Panc1 (cell line): ENCODE measurements at regions not wholly inside any gene's neighbourhood (a gene's known extent, or its start where the extent isn't known, plus 50 kb on each side); places are given as distances from the start of the nearest gene placed in this dataset.

Experiments used
- CTCF ChIP-seq: fragments of 450-650 bp; IDR thresholded peaks from 2 replicates; pipeline ENCODE4 v1.5.1; 2017; ENCODE audit warnings: mild to moderate bottlenecking
- TF ChIP-seq, protein P1 (sequence below), 2 experiments: IDR thresholded peaks; 2 replicates each; pipeline ENCODE4 v1.6.1; 2011 to 2012; ENCODE audit warnings: low read depth in 2 of 2, control low read depth in 1 of 2, low read length in 1 of 2, mild to moderate bottlenecking in 1 of 2, moderate library complexity in 1 of 2; ENCODE audit not compliant: insufficient read depth in 1 of 2

DNA sequence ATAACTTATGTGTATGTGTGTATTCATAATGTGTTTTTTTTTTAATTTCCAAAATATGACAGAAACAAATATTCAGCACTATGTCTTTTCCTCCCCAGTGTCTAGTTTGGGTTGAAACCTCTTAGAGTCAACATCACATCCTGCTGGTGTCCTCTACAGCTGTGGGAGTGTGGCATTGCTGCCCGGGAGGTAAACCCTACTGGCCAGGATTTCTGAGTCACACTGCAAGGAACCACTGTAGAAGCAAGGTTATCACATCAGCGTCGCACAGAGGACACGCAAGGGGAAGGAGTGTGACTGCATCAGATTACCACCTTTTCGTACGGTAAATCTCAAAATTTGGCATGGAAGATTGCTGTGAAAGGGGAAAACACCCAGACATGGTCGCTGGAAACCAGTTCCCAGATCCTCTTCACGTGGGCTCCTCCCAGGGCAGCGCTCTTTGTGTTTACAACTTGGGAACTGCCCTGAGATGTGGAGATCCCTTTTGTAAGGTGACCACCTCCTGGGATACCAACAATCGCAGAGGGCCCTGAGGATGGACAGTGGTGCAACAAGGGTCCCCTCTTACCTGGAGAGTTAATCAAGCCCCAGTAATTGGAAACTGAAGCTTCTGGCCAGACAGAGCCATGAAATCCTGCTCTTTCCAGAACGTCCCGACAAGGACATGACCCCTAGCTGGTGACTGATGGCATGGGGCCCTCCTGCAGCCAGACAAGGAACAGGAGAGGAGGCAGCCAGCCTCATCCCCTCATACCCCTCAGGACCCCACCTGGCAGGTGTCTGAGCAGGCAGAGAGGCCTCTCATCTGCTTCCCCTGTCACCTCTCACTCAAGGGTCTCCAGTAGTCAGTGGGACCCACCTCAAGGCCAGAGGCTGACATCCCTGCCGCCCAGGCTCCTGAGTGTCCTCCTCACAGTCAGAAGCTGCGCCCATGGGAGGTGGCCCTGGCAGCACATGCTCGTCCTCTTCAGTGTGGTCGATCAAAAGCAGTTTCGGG, 194.7 kb downstream of the MED10 start:
- no peak for TF ChIP-seq CTCF
- TF ChIP-seq, protein P1, sequence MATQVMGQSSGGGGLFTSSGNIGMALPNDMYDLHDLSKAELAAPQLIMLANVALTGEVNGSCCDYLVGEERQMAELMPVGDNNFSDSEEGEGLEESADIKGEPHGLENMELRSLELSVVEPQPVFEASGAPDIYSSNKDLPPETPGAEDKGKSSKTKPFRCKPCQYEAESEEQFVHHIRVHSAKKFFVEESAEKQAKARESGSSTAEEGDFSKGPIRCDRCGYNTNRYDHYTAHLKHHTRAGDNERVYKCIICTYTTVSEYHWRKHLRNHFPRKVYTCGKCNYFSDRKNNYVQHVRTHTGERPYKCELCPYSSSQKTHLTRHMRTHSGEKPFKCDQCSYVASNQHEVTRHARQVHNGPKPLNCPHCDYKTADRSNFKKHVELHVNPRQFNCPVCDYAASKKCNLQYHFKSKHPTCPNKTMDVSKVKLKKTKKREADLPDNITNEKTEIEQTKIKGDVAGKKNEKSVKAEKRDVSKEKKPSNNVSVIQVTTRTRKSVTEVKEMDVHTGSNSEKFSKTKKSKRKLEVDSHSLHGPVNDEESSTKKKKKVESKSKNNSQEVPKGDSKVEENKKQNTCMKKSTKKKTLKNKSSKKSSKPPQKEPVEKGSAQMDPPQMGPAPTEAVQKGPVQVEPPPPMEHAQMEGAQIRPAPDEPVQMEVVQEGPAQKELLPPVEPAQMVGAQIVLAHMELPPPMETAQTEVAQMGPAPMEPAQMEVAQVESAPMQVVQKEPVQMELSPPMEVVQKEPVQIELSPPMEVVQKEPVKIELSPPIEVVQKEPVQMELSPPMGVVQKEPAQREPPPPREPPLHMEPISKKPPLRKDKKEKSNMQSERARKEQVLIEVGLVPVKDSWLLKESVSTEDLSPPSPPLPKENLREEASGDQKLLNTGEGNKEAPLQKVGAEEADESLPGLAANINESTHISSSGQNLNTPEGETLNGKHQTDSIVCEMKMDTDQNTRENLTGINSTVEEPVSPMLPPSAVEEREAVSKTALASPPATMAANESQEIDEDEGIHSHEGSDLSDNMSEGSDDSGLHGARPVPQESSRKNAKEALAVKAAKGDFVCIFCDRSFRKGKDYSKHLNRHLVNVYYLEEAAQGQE (IDR thresholded peaks at IDR 0.05; ENCODE audit: insufficient read depth in 1 of 2, low read depth in 2 of 2, low read length in 1 of 2) = no peak
